AG10803 (cell line): ENCODE measurements at regions not wholly inside any gene's neighbourhood (a gene's known extent, or its start where the extent isn't known, plus 50 kb on each side); places are given as distances from the start of the nearest gene placed in this dataset.

ENCODE experiments used
- DNase-seq: peaks from one replicate; pipeline ENCODE4 v3.0.0; 2010; ENCODE audit warnings: low read depth
- H3K4me3 ChIP-seq: 2 replicates; pipeline ENCODE4 v1.5.1; 2011; ENCODE audit warnings: mild to moderate bottlenecking, low read length, control low read depth
- CTCF ChIP-seq: conservative IDR thresholded peaks from 2 replicates; pipeline ENCODE4 v1.5.1; 2011; ENCODE audit warnings: mild to moderate bottlenecking, low read length, control low read depth, inconsistent platforms

GRCh38 chr1:29858646-29859045 is 622.3 kb downstream of the PTPRU start:
- TF ChIP-seq CTCF: no peak
- DNase-seq: no peak
- H3K4me3 ChIP-seq: no peak overlapping the region

- no peak for DNase-seq
- TF ChIP-seq CTCF: no peak
- H3K4me3 ChIP-seq: no peak overlapping the region
Measured at GRCh38 chr1:29856340-29857114, 620.2 kb downstream of the PTPRU start.

DNA sequence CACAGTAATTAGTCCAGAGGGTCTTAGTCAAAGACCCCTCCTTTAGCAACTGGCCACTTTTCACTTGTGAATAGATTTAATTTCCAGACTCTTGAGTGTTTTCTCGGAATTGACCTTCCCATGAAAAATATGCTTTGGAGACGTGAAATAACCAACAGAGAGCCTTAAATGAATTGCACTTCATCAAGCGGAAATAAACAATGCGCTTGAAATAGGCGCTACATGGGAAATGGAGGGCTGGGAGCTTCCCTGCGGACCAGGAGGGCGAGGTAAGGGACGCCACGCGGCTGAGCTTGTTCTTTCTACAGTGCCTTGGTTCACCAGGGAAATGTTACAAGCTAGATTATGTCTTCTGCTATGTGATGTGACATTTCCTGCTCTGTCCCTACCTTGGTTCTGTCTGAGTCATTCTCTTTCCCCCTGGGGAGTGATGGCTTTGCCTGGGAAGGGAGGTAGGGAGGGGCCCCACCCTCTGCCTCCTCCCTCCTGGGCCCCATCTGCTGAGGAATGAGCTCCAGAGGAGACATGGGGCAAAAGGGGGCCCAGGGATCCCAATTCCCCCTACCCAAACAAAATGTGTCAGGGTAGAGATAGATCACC is 619.3 kb downstream of the PTPRU start:
- no peak overlapping the region for H3K4me3 ChIP-seq
- no peak for DNase-seq
- TF ChIP-seq CTCF: no peak

DNA sequence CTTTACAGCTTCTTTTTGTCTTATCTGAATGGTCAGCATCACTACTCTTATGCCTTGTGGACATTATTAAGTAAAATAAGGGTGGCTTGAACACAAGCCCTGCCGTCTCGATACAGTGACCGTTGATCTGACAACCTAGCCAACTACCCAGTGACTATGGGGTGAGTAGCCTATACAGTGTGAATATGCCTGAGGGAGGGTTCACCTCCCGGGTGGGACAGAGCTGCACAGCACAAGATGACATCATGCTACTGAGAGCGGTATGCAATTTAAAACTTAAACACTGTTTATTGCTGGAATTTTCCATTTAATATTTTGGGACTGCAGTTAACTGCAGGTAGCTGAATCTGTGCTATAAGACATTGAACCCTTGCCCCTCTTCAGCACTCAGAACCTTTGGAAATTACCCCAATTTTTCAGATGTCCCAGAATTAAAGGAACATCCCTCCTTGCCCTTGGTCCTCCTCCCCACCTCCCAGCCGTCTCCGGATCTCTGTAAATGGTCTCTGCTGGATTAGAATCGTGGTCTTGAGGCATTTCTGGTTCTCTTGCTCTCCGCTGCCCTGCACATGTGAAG is 618.5 kb downstream of the PTPRU start:
- no peak for TF ChIP-seq CTCF
- no peak overlapping the region for H3K4me3 ChIP-seq

GRCh38 chr1:29853716-29854330 is 617.5 kb downstream of the PTPRU start:
- DNase-seq: no peak
- H3K4me3 ChIP-seq: no peak overlapping the region
- no peak for TF ChIP-seq CTCF

More for the DNA sequence above, 618.5 kb downstream of the PTPRU start:
- DNase-seq: no peak

DNA sequence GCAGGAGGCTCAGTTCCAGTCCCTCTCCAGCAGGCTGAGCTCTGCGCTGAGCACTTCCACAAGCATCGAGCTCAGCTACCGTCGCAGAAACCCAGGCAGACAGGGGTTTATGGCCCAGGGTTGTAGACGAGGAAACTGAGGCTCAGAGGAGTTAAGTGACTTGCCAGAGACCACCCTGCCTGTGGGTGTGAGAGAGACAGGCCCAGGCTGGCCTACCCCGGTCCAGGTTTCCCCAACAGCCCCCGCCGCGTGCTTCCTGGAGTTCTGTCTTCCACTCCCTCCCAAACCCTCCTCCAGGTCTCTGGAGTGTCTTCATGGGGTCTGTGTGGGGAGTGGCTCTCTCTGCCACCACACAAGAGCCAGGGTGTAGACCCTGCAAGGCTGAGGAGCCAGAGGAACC is 615.9 kb downstream of the PTPRU start:
- H3K4me3 ChIP-seq: no peak overlapping the region
- no peak for DNase-seq
- TF ChIP-seq CTCF: no peak
